ENCODE measurements at regions not wholly inside any gene's neighbourhood (a gene's known extent, or its start where the extent isn't known, plus 50 kb on each side); places are given as distances from the start of the nearest gene placed in this dataset.
"Not testable (repeated sequence)": the region's sequence is repeated elsewhere in the genome, so short reads cannot be mapped to it uniquely, and the experiment has no call there.

DNA sequence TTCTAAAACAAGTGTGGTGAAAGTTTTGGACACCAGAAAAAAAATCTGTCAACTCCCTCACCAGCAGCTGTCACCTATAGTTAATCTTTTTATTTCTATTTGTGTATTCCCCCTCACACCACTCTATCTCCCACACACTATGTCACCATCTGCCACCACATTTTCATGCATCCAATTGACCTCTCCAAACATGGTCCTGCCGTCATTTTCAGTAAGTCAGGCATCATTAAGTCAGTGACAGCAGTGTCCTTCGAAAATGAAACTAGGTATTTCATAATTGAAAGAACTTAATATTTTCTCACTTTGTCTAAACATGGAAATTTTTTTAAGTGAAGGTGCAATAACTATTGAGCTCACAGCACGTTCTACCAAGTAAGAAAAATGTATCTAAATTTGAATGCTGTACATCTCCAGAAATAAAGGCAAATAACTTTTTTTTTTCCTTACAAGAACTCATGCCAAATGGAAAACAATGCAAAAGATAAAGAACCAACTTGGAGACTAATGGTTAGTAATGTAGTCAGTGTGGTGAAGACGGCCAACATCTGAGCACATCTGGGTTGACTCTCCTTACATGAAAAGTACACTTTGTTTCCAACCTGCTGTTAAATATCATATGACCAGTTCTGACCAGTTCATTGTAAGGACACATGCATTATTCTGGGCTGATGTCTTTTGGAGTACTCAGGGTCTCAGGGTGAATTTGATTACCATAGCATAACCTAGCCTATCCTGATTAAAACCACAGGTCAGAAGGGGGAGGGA is 623.3 kb upstream of the MANEA start:
- peaks cover 9% of the 10 kb centered on the region for H3K4me1 Mint-ChIP-seq (ENCODE audit: low read depth, unreplicated experiment)
- TF ChIP-seq, protein P1, sequence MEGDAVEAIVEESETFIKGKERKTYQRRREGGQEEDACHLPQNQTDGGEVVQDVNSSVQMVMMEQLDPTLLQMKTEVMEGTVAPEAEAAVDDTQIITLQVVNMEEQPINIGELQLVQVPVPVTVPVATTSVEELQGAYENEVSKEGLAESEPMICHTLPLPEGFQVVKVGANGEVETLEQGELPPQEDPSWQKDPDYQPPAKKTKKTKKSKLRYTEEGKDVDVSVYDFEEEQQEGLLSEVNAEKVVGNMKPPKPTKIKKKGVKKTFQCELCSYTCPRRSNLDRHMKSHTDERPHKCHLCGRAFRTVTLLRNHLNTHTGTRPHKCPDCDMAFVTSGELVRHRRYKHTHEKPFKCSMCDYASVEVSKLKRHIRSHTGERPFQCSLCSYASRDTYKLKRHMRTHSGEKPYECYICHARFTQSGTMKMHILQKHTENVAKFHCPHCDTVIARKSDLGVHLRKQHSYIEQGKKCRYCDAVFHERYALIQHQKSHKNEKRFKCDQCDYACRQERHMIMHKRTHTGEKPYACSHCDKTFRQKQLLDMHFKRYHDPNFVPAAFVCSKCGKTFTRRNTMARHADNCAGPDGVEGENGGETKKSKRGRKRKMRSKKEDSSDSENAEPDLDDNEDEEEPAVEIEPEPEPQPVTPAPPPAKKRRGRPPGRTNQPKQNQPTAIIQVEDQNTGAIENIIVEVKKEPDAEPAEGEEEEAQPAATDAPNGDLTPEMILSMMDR (IDR thresholded peaks at IDR 0.05; ENCODE audit: partially characterized antibody, unreplicated experiment) = no peak
- peak overlapping the region; percentile 37 for H3K27ac Mint-ChIP-seq (ENCODE audit: unreplicated experiment)
- H3K4me3 Mint-ChIP-seq (ENCODE audit: unreplicated experiment) = no peak overlapping the region
- DNase-seq = no peak
- peaks cover 3% of the 10 kb centered on the region for H3K9me3 Mint-ChIP-seq (ENCODE audit: unreplicated experiment)
- peaks cover 2% of the 10 kb centered on the region for H3K27me3 Mint-ChIP-seq (ENCODE audit: unreplicated experiment)
- no peaks in the 10 kb centered on the region for H3K36me3 Mint-ChIP-seq (ENCODE audit: unreplicated experiment)

DNA sequence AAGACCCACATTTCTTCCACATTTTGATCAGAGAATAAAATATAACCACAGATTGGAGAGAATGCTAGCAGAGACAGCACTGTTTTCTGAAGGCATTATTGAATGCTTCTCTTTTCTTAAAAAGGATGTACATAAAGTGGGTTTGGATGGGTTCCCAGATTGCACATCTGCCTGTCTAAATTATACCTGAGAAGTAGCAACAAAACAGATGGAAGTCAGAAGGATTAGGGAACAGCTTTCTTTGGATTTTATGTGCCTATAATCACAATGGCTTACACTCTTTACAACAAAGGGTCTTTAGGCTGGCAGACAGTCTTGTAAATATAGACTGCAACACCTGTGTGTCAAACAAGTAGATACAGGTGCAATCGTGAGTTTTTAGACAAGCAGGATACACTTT is 622.2 kb upstream of the MANEA start:
- Mint-ChIP-seq H3K36me3 (ENCODE audit: unreplicated experiment) (no peaks in the 10 kb centered on the region), H3K27ac (ENCODE audit: unreplicated experiment) (no peak overlapping the region), H3K4me3 (ENCODE audit: unreplicated experiment) (no peak overlapping the region), H3K27me3 (ENCODE audit: unreplicated experiment) (peaks cover 2% of the 10 kb centered on the region), H3K9me3 (ENCODE audit: unreplicated experiment) (peaks cover 3% of the 10 kb centered on the region), H3K4me1 (ENCODE audit: low read depth, unreplicated experiment) (peaks cover 9% of the 10 kb centered on the region)
- DNase-seq = no peak
- TF ChIP-seq, protein P1 (IDR thresholded peaks at IDR 0.05; ENCODE audit: partially characterized antibody, unreplicated experiment) = no peak

DNA sequence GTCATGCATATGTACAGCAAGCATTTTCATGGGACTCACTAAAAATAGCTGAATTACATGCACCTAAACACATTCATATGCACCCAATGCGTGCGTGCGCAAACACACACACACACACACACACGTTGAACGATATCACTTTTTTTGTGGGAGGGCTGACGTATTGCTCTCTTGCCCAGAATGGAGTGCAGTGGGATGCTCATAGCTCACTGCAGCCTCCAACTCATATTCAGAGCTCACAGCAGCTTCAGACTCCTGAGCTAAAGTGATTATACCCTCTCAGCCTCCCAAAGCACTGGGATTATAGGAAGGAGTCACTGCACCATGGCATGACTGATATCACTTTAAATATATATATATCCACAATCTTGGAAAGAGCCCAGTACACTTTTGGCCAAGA is 620.4 kb upstream of the MANEA start:
- DNase-seq = no peak
- Mint-ChIP-seq H3K27ac (ENCODE audit: unreplicated experiment) (no peak overlapping the region), H3K36me3 (ENCODE audit: unreplicated experiment) (no peaks in the 10 kb centered on the region), H3K27me3 (ENCODE audit: unreplicated experiment) (peaks cover 2% of the 10 kb centered on the region), H3K4me3 (ENCODE audit: unreplicated experiment) (no peak overlapping the region), H3K9me3 (ENCODE audit: unreplicated experiment) (peaks cover 3% of the 10 kb centered on the region), H3K4me1 (ENCODE audit: low read depth, unreplicated experiment) (peaks cover 9% of the 10 kb centered on the region)
- TF ChIP-seq, protein P1 (IDR thresholded peaks at IDR 0.05; ENCODE audit: partially characterized antibody, unreplicated experiment) = no peak

DNA sequence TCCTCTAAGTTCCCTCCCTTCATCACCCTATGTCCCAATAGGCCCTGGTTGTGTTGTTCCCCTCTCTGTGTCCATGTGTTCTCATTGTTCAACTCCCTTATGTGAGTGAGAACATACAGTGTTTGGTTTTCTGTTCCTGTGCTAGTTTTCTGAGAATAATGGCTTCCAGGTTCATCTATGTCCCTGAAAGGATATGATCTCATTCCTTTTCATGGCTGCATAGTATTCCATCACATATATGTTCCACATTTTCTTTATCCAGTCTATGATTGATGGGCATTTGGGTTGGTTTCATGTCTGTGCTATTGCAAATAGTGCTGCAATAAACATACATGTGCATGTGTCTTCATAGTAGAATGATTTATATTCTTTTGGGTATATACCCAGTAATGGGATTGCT is 612.6 kb upstream of the MANEA start:
- not testable (repeated sequence) for H3K27ac Mint-ChIP-seq (ENCODE audit: unreplicated experiment); H3K4me1 Mint-ChIP-seq (ENCODE audit: low read depth, unreplicated experiment); H3K9me3 Mint-ChIP-seq (ENCODE audit: unreplicated experiment); H3K36me3 Mint-ChIP-seq (ENCODE audit: unreplicated experiment); H3K27me3 Mint-ChIP-seq (ENCODE audit: unreplicated experiment); DNase-seq; H3K4me3 Mint-ChIP-seq (ENCODE audit: unreplicated experiment)

DNA sequence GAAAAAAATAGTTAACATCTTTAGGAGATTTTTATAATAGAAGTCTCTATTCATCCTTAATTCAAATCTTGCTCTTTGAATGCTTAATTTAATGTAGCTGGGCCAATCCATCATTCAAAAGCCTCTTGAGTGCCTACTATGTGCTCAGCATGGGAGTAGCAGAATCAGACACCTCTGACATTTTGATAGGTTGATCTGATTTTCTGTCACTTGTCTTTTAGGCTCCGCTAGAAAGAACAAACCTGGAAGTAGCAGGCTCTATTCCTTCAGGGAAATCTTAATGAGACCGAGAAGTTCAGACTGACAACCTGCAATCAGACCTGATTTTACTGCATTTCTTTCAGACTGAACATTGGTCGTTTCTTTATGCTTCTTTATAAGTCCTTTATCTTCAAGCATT is 588.6 kb upstream of the MANEA start:
- H3K27ac Mint-ChIP-seq (ENCODE audit: unreplicated experiment) = no peak overlapping the region
- no peaks in the 10 kb centered on the region for H3K4me1 Mint-ChIP-seq (ENCODE audit: low read depth, unreplicated experiment)
- no peak overlapping the region for H3K4me3 Mint-ChIP-seq (ENCODE audit: unreplicated experiment)
- H3K36me3 Mint-ChIP-seq (ENCODE audit: unreplicated experiment) = no peaks in the 10 kb centered on the region
- TF ChIP-seq, protein P1 (IDR thresholded peaks at IDR 0.05; ENCODE audit: partially characterized antibody, unreplicated experiment) = no peak
- H3K9me3 Mint-ChIP-seq (ENCODE audit: unreplicated experiment) = no peaks in the 10 kb centered on the region
- no peaks in the 10 kb centered on the region for H3K27me3 Mint-ChIP-seq (ENCODE audit: unreplicated experiment)
- DNase-seq = no peak

All from glutamatergic neuron (in vitro differentiated cells).